ENCODE measurements at regions not wholly inside any gene's neighbourhood (a gene's known extent, or its start where the extent isn't known, plus 50 kb on each side); places are given as distances from the start of the nearest gene placed in this dataset.
"Not testable (repeated sequence)": the region's sequence is repeated elsewhere in the genome, so short reads cannot be mapped to it uniquely, and the experiment has no call there.

DNA sequence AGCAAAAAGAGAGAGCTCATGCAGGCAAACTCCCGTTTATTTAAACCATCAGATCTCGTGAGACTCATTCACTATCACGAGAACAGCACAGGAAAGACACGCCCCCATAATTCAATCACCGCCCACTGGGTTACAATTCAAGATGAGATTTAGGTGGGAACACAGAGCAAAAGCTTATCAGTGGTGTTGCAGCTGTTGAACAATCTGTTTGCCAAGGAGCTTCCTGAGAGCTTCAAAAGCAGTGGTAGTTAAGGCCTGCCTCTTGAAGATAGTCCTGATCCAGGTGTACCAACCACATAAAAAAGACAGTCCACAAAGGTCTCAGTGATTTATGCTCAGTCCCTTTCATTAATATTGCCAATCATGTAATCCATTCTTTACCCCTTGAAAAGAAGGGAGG lies 269.4 kb upstream of the IRAK1BP1 start:
- no peak for DNase-seq

DNA sequence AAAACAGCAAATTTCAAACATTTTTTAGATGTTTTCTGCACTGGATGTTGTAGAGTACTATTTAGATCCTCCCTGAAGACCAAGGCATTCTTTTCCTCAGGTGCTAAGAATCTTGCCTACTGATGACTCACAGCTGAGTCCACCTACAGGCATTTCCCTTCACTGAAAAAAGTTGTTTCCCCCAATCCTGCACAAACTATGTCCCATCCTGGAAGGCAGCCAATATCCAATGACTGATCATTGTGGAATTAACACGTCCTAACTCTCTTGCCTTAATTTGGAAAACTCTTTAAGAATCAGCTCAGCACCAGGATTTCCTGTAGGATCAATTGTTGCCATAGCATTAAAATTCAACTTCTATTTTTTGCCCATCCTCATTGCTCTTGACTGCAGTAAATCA lies 268.4 kb upstream of the IRAK1BP1 start:
- no peak for DNase-seq

DNA sequence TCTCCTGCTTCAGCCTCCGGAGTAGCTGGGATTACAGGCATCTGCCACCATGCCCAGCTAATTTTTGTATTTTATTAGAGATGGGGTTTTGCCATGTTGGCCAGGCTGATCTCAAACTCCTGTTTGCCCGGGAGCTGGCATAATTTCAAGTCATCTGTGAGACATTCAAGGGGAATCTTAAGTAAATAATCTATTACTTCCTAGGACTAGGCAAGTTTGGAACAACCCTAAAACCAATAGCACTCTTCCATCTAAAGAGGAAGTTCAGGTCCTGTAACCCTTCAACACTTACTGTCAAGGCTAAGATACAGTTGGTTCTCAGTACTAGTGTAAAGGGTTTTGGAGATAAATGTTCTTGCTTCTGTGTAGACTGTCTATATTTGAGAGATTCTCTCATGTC lies 267.8 kb upstream of the IRAK1BP1 start:
- DNase-seq, result no peak

DNA sequence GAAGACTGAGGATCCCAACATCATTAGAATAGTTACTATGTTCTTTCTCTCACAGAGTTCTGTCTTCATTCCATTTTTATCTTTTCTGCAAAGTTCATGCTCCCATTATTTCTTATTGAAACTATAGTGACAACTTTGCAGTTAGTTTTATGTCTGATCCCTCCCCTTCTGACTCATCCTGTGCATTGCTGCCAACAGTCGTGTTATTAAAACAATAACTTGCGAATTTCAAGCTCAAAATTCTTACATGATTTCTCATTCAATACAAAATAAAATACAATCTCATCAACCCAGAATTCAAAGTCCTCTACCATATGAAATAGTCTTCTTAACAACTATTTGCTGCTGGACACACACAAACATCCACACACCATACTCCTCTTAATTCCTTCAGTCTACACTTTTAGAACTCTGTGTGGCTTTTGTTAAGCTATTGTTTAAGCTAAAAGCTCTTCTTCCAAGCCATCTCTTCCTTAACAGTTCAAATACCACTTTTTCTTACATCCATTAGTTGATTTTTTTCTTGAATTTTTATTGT lies 261.4 kb upstream of the IRAK1BP1 start:
- no peak for DNase-seq

DNA sequence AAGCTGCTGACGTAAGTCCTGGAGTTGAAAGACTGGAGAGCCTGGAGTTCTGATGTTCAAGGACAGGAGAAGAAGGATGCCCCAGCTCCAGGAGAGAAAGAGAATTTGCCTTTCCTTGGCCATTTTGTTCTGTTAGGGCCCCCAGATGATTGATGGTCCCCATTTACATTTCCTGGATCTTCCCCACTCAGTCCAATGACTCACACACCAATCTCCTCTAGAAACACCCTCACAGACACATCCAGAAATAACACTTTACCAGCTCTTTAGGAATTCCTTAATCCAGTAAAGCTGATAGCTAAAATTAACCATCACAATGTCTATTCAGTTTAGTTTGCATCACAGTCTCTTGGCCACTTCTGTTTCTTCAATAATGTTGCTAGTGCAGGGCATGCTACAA lies 260.2 kb upstream of the IRAK1BP1 start:
- DNase-seq, result no peak

DNA sequence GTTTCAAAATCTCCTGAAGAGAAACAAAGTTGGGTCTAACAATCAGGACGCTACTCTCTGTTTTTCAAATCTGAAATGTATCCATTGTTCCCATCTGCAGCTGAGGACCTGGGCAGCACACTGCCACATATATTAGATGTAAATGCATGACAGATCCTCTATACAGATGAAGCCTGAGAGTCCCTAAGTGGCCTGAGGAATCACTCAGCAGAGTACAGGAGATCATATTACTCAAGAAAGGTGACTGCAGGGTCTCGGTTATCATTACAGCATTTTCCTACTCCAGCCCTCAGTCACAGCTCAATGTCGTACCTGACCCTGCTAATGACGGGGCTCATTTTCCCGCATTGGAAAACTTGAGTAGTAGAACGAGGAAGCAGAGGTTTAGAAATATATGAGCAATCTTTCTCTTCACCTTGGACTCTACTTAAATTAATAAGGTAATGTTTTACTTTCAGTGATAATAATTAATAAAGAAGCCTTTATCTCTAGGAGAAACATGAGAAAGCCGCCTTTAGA lies 256.2 kb upstream of the IRAK1BP1 start:
- no peak for DNase-seq

DNA sequence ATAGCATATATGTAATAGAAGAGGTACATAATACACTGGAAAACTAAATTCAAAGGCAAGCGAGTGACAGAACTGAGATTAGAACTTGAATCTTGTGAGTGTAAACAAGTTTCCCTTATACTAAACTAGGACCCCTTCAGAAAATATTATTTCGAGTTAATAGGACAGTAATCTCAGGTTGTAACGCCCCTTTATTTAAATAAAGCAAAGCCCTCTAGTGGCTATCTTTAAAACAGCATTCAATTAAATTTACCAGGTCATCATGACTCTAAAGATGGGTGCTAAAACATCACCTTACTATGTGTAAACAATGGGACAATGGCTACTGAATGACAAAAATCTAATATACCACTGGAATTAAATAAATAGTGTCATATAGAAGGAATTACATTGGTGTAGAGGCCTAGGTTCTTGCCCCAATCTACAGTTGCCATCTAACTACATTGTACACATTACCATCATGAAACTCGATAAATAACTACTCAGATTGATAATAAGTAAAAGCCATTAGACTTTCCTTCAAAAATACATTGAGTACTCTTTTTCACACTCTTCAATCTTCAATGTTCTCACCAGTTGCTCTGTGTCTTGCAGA lies 255.4 kb upstream of the IRAK1BP1 start:
- DNase-seq, result peak in 1 of 5 experiments; percentile 2

DNA sequence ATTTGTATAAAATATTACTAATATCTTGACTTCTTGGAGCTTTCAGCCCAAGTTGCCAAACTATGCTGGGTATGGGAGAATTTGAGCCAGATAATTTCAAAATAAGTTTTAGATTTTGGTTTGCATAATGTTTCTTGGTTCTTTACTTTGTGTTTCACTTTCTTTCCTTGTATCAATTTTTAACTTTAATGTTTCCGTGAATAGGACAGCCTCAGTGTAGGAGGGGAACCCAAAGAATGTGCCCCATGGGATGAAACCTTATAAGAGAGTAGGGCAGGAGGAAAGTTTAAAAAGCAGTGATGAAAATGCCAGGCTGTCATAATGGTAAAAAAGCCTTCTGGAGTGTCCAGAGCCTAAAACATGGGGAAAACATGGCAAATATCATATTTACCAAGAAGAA lies 252.4 kb upstream of the IRAK1BP1 start:
- no peak for DNase-seq

DNA sequence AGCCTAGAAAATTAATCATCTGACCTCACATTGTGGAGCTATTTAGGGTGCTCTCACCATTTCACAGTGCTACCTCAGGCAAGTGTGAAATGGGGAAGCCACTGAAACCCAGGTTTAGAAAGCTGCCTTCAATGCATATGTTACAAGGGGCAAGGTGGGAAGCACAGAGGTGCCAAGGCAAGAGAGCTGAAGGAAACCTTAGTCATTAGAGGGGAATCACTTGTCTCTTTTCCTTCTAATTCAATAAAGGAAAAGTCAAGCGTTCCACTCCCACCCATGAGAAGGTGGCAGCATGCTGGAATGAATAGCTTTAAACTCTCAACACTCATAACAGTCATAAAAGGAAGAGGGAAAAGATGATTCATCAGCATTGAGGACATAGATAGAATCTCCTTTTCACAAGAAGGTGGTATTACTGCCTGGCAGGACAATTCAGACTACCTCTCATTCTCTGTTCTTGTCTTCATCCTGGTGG lies 251.9 kb upstream of the IRAK1BP1 start:
- peak in 1 of 5 experiments; percentile 3 for DNase-seq

DNA sequence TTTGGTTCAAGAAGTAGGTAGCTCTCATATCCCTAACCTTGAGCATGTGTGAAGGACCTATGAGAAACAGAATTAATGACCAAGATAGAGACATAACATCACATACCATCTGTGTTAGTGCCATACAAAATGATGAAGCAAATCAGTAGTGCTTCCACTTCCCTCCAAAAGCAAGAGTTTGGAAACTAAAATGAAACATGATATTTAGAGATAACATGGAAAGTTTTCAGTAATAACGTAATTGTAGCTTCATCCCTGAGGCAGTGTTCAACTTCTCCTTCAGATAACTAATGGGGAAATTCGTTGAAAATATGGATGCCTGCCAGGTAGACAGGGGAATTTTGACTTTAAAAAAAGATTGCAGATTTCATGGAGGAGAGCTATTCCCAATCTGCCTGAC lies 248.4 kb upstream of the IRAK1BP1 start:
- DNase-seq, result no peak

DNA sequence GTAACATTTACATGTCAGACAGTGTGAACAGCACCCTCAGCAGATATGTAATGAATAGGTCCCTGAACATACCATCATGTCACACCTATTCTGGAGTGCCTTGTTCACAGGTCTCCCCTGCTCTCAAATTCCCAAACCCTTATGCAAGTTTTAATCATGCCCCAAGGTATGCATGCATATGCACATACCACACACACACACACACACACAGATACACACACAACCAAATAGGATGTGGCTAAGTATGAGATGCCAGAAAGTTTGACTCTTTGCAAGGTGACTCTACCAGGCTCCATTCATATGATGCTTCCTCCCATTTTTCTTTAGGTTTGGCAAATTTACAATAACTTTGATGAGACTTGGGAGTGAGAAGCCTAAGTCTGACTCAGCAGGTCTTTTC lies 243.8 kb upstream of the IRAK1BP1 start:
- DNase-seq, result no peak

DNA sequence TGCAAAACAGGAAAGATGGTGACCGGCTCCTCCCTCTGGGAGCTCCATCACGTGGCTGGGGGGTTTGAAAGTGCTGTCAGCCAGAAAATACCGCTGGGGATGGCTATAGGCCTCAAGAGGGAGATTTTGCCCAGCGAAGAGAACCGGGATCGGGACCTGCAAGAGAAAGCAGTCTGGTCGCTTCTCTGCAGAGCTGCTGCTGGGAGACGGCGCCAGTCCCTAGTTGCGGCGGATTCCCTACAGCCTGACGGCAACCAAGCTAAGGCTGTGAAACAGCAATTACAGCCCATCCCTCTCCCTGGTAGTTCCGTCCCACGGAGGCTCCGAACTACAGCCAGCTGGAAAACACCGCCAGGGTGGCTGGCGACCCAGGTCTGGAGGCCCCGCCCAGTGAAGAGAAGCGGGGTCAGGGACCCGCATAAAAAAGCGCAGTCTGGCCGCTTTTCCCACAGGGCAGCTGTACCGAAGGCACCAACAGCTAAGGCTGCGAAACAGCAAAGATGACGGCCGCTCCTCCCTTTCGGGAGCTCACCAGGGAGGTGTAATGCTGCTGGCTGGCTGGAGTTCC lies 238.1 kb upstream of the IRAK1BP1 start:
- DNase-seq, result no peak

DNA sequence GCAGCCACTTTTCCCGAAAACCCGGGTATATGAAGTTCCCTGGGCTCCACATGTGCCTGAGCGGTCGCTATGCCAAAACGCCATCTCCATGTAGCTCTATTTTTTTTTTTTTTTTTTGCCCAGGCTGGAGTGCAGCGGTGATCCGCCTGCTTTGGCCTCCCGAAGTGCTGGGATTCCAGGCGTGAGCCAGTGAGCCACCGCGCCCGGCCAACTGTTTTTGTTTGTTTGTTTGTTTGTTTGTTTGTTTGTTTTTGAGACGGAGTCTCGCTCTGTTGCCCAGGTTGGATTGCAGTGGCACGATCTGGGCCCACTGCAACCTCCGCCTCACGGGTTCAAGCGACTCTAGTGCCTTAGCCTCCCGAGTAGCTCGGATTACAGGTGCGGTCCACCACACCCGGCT lies 237.5 kb upstream of the IRAK1BP1 start:
- no peak for DNase-seq

DNA sequence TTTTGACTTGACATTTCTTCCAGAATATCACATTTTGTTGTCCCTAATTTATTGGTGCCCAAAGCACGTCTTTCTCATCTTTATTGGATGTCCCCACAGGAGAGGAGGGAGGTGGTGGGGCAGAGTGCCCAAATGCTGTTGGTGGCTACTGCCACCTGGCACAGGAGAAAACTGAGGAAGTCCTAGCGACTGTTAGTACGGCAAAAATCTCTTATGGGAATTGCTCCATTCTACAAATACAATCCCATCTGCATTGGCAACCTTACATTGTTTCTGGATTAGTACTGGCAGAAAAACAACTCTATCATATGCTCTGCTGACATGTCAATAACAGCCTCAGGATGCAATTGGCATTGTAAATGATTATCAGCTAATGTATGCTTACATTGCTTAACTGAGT lies 235.4 kb upstream of the IRAK1BP1 start:
- no peak for DNase-seq

DNA sequence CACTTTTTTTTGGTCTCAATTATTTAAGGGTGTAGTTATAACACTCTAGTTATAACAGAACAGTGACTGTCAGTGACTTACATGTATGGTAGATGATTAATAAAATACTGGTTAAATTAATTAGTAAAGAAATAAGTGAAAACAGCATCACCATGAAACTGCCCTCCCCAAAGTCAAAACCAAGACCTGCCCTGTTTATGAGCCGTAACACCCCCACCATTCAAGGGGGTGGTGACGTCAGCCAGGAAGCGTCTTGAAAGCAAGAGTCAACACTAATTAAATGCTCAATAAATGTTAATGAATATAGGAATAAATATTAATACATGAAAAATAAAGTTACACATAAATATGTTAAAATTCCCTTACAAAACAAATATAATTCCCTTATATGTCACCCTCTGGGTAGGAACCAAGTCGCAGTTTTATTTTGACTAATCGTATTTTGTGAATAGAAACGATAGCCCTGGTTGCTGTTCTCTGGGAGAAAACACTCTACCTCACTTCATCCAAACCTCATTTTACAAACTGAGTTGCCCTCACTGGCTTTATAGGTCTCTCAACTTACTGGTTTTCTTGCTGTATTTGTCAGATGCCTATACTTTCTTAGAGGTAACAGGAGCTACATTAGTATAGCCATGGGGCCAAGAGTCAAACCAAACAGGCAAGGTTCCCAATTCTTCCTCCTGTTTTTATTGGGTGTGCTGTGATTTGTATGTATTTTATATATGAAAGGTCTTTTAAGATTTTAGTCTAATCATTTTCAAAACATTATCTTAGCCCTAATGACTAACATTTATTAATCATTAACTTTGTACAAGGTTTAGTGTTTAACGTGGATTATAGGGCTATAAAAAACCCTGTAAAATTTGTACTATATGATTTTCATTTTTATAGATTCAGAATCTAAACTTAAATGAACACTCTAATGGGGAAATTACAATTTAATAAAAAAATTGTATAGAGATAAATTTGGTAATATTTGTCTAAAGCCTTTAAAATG lies 227.9 kb upstream of the IRAK1BP1 start:
- DNase-seq, result no peak

DNA sequence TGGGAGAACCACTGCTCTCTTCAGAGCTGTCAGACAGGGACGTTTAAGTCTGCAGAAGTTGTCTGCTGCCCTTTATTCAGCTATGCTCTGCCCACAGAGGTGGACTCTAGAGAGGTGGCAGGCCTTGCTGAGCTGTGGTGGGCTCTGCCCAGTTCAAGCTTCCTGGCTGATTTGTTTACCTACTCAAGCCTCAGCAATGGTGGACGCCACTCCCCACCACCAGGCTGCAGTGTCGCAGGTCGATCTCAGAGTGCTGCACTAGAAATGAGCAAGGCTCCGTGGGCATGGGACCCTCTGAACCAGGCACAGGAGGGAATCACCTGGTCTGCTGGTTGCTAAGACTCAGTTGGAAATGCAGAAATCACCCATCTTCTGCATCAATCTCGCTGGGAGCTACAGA lies 223.4 kb upstream of the IRAK1BP1 start:
- not testable (repeated sequence) for DNase-seq

DNA sequence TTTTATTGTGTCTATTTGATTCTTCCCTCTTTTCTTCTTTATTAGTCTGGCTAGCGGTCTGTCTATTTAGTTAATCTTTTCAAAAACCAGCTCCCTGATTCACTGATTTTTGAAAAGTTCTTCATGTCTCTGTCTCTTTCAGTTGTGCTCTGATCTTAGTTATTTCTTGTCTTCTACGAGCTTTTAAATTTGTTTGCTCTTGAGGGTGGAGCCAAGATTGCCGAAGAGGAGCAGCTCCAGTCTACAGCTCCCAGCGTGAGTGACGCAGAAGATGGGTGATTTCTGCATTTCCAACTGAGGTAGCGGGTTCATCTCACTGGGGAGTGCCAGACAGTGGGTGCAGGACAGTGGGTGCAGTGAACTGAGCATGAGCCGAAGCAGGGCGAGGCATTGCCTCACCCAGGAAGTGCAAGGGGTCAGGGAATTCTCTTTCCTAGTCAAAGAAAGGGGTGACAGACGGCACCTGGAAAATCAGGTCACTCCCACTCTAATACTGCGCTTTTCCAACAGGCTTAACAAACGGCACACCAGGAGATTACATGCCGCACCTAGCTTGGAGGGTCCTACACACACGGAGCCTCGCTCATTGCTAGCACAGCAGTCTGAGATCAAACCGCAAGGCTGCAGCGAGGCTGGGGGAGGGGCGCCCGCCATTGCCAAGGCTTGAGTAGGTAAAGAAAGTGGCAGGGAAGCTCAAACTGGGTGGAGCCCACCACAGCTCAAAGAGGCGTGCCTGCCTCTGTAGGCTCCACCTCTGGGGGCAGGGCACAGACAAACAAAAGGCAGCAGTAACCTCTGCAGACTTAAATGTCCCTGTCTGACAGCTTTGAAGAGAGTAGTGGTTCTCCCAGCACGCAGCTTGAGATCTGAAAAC lies 220.6 kb upstream of the IRAK1BP1 start:
- not testable (repeated sequence) for DNase-seq

DNA sequence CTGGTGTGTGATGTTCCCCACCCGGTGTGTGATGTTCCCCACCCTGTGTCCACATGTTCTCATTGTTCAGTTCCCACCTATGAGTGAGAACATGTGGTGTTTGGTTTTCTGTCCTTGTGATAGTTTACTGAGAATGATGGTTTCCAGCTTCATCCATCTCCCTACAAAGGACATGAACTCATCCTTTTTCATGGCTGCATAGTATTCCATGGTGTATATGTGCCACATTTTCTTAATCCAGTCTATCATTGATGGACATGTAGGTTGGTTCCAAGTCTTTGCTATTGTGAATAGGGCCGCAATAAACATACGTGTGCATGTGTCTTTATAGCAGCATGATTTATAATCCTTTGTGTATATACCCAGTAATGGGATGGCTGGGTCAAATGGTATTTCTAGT lies 201.5 kb upstream of the IRAK1BP1 start:
- DNase-seq, result not testable (repeated sequence)

DNA sequence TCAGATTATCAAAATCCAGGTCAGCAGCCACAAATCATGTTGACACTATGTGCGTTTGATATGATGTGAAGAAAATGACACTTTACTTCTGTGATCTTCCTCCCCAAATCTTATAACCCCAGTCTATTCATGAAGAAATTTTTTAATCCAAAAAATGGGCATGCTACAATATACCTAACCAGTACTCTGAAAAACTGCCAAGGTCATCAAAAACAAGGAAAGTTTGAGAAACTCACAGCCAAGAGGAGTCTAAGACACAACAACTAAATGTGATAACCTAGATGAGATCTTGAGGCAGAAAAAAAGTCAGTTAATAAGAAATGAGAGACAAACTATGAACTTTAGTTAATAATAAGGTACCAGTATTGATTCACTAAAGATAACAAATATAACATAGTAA lies 200.6 kb upstream of the IRAK1BP1 start:
- DNase-seq, result no peak

DNA sequence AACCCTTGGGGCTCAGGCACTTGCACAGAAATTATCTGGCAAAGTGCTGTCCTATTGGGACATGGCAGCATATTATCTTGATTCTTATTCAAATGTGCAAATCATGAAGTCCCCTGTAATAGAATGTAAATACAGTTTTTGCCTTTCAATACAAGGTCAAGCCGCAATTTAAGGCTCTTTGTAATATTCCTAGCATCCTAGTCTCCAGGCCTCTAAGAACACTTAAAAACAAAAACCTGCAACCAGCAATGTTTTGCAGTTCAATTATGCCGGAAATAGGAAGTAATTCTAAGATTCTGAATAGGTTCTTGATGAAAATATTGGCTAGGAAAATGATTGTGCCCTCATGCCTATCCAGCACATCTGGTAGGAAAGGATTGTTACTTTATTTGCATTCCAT lies 197.2 kb upstream of the IRAK1BP1 start:
- DNase-seq, result no peak

DNA sequence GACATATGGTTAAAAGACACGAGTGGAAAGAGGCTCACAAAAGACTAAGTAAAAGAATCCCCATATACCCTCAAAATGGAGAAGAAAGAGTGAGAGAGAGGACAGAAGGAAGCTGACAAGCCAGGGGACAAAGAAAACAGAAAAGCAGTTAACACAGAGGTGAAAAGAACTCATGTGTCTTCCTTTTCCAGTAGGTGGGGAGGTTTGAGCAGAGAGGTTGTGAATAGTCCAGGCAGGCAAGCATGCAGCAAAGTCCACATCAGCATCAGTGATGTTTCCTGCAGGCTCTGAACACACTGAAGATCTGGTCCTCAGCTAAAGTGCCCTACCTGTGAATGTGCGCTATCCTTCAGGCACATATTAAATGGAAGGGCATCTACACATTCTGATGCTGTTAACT lies 196.5 kb upstream of the IRAK1BP1 start:
- DNase-seq, result no peak
